Fibroblast of pulmonary artery (primary cell): ENCODE measurements at regions not wholly inside any gene's neighbourhood (a gene's known extent, or its start where the extent isn't known, plus 50 kb on each side); places are given as distances from the start of the nearest gene placed in this dataset.
"Not testable (repeated sequence)": the region's sequence is repeated elsewhere in the genome, so short reads cannot be mapped to it uniquely, and the experiment has no call there.

Experiments used
- DNase-seq: peaks from one replicate; pipeline ENCODE4 v3.0.0-alpha.2; 2010; ENCODE audit warnings: low read depth
- H3K4me3 ChIP-seq: replicated peaks from 2 replicates; pipeline ENCODE4 v1.5.1; 2011; ENCODE audit warnings: low read depth, mild to moderate bottlenecking, control low read depth, low read length, moderate library complexity
- TF ChIP-seq, protein P1 (sequence below): IDR thresholded peaks from 2 replicates; pipeline ENCODE4 v1.5.1; 2011; ENCODE audit warnings: mild to moderate bottlenecking, control low read depth, low read length, inconsistent platforms; ENCODE audit errors: missing control alignments

DNA sequence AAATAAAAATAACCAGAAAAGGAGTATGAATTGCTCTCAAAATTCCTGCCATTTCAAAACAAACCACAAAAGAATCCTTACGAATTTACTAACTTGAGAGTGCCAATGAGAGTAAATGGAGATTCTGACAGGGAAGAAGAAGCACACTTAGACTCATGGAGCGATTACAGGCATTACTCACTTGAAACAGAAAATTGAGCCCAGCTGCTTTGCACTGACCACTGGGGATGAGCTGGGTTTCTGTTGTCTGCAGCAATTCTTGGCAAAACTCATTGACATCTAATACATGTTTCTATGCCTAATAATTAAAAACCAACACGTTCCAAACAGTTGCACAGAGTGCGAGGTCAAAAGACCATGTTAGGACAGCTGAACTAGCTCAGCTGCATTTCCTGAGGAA is 731.6 kb downstream of the DNAH5 start:
- TF ChIP-seq, protein P1, sequence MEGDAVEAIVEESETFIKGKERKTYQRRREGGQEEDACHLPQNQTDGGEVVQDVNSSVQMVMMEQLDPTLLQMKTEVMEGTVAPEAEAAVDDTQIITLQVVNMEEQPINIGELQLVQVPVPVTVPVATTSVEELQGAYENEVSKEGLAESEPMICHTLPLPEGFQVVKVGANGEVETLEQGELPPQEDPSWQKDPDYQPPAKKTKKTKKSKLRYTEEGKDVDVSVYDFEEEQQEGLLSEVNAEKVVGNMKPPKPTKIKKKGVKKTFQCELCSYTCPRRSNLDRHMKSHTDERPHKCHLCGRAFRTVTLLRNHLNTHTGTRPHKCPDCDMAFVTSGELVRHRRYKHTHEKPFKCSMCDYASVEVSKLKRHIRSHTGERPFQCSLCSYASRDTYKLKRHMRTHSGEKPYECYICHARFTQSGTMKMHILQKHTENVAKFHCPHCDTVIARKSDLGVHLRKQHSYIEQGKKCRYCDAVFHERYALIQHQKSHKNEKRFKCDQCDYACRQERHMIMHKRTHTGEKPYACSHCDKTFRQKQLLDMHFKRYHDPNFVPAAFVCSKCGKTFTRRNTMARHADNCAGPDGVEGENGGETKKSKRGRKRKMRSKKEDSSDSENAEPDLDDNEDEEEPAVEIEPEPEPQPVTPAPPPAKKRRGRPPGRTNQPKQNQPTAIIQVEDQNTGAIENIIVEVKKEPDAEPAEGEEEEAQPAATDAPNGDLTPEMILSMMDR = no peak
- DNase-seq = no peak
- H3K4me3 ChIP-seq = no peak overlapping the region

DNA sequence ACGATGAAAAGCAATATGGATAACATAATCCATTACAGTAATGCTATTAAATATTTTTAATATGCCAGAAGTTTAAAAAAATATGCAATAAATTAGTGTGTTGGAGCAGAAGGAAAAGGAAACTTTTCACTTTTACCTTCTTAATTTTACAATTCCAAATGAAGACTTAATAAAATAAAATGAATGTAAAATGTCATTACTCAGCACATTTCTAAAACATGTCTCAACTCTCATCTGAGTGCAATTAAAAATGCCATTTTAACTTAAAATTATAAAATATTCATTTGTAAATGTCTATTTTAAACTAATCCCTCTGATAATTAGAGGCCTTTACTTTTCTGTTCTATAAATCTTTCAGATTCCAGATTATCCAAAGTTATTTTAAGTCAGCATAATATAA is 733.4 kb downstream of the DNAH5 start:
- no peak overlapping the region for H3K4me3 ChIP-seq
- TF ChIP-seq, protein P1 = no peak
- no peak for DNase-seq

DNA sequence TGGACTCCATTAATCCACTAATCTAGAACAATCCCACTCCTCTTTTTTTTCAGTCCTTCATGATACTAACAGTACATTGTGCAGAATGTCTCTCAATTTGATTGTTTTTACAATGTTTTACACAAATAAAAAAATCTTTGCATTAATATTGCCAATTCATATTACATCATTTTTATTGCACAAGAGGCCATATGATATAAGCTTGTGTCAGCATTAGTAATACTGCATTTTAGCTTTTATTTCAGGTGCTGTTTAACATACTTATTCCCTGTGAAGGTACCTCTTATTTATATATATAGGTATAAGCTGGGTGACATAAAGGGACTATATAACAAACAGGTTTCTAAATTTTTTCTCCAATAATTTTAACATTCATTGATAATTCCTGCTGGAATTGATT is 737.4 kb downstream of the DNAH5 start:
- H3K4me3 ChIP-seq = no peak overlapping the region
- DNase-seq = no peak
- TF ChIP-seq, protein P1 = no peak

DNA sequence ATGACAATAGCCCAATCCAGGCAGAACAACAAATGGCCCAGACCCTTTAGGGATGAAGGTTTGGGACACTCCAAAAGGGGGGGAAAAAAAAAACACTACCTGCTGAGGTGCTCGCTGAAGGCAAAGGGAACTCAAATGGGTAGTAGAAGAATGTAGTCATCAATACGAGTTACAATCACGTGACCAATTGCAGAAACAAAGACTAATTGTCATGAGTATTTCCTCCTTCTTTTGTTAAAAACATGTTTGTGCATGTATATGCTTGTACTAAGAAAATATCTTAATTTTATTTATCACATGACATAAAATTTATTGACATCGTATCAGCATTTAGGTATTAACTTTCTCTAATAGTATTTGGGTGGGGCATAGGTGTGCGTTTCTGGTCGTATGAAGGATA is 743.5 kb downstream of the DNAH5 start:
- H3K4me3 ChIP-seq = no peak overlapping the region
- TF ChIP-seq, protein P1 = no peak
- DNase-seq = no peak

DNA sequence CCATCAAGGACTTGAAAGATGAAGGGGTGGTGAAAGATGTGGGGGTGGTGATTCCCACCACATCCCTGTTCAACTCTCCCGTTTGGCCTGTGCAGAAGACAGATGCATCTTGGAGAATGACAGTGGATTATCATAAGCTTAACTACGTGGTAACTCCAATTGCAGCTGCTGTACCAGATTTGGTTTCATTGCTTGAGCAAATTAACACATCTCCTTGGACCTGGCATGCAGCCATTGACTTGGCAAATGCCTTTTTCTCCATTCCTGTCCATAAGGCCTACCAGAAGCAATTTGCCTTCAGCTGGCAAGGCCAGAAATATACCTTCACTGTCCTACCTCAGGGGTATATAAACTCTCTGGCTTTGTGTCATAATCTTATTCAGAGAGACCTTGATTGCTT is 746.3 kb downstream of the DNAH5 start:
- DNase-seq, H3K4me3 ChIP-seq: not testable (repeated sequence)

DNA sequence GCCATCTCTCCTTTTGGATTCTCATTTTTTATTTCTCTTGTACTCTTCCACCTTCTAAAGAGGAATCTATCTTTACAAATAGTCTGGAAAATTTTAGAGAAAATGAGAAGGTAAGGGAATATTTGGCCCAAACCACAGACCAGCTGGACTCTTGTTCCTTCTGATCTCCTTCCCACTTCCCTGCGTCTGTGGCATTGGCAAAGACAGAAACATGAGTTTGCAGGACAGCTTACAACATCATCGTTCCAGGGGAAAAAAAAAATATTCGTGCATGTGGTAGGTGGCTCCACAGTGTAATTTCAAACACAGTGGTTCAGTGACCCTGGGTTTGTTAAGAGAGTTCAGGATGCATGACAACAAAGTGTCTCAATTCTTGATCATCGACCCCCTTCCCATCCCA is 755.0 kb downstream of the DNAH5 start:
- no peak overlapping the region for H3K4me3 ChIP-seq
- TF ChIP-seq, protein P1 = no peak

DNA sequence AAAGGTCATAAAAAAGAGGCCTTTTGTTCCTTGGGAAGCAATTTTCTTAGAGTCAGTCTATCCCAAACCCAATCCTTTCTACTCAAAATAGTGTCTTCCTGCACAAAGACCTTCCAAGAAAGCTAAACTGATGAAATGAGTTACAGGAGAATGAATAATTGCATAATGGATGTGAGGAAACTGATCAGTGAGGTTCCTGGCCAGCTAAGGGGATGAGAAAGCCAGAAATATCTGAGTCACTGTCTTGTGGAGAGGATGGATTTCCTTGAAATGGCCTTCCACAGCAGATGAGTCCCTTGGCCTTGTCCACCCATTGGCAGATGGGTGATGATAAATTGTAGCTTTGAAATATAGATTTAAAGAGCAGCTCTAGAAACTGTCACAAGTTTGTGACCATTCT is 756.1 kb downstream of the DNAH5 start:
- no peak for DNase-seq
- H3K4me3 ChIP-seq = no peak overlapping the region
- TF ChIP-seq, protein P1 = no peak

More for the DNA sequence above, 755.0 kb downstream of the DNAH5 start:
- no peak for DNase-seq

DNA sequence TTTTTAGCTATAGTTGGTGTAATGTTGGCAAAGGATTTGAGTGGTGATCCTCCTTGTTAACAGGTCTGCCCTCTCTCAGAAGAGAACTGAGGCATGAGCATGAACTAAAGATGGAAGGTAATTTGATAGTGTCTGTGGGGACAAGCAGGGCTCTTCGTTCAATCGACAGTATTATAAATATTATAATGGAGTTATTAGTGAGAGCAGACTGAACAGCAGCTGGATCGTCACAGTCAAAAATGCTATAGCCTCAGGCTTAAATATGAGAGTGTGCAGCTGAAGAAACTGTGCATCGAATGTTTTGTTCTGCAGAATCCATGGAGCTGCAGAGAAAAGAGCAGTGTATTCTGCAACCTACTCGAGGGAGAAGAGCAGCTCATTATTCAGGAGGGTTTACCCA is 757.3 kb downstream of the DNAH5 start:
- TF ChIP-seq, protein P1 = no peak
- no peak overlapping the region for H3K4me3 ChIP-seq
- no peak for DNase-seq
